Activated naive CD8-positive, alpha-beta T cell treated with anti-CD3 and anti-CD28 coated beads, Interleukin-2, amount 50 U/mL, for 24 hours (primary cell): ENCODE measurements at regions not wholly inside any gene's neighbourhood (a gene's known extent, or its start where the extent isn't known, plus 50 kb on each side); places are given as distances from the start of the nearest gene placed in this dataset.
"Not testable (repeated sequence)": the region's sequence is repeated elsewhere in the genome, so short reads cannot be mapped to it uniquely, and the experiment has no call there.

Source experiments
- ATAC-seq: fragments of 150-1000 bp; cut with Tn5 transposase; one replicate; pipeline ENCODE4 v1.10.0; 2021
- DNase-seq: peaks from one replicate; pipeline ENCODE4 v3.0.0; 2021
- H3K27ac Mint-ChIP-seq: one replicate; pipeline ENCODE4 v1.8.0; 2021; ENCODE audit warnings: mild to moderate bottlenecking, mixed read lengths
- H3K27me3 Mint-ChIP-seq: one replicate; pipeline ENCODE4 v1.8.0; 2021; ENCODE audit warnings: mixed read lengths
- H3K36me3 Mint-ChIP-seq: one replicate; pipeline ENCODE4 v1.8.0; 2021; ENCODE audit warnings: low read depth, mixed read lengths
- H3K4me1 Mint-ChIP-seq: one replicate; pipeline ENCODE4 v1.8.0; 2021; ENCODE audit warnings: mixed read lengths
- H3K4me3 Mint-ChIP-seq: one replicate; pipeline ENCODE4 v1.8.0; 2021; ENCODE audit warnings: mild to moderate bottlenecking, moderate library complexity, mixed read lengths
- H3K9me3 Mint-ChIP-seq: one replicate; pipeline ENCODE4 v1.8.0; 2021; ENCODE audit warnings: mixed read lengths

DNA sequence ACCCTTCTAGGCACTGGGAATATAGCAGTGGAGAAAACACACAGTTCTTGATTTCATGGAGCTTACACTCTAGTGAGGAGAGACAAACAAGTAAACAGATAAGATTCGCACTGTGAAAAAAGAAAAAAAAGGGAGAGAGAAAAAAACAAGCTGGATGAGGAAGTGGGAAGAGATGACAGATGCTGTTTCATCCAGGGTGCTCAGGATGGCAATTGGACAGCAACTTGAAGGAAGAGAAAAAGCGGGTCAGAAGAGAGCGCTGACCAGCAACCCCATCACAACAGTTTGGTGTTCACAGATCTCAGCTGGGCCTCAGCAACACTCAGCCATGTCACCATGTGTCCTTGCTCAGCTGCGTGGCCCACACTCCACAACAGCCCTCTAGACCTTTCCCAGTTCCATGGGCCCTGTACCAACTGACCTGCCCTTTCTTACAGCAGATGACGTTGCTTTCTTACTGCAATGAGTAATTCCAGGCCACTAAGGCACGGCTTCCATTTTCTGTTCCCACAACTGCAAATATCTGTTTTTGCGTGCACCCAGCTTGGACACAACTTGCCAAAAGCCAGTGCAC lies 230.8 kb downstream of the MEX3B start:
- Mint-ChIP-seq H3K27me3 (peaks cover 3% of the 10 kb centered on the region), H3K9me3 (no peaks in the 10 kb centered on the region), H3K4me3 (no peak overlapping the region), H3K27ac (no peak overlapping the region), H3K4me1 (no peaks in the 10 kb centered on the region), H3K36me3 (no peaks in the 10 kb centered on the region)
- no peak for ATAC-seq
- no peak for DNase-seq

GRCh38 chr15:81813215-81813614 lies 232.6 kb downstream of the MEX3B start:
- Mint-ChIP-seq H3K27ac (no peak overlapping the region), H3K36me3 (no peaks in the 10 kb centered on the region), H3K27me3 (no peaks in the 10 kb centered on the region), H3K9me3 (no peaks in the 10 kb centered on the region), H3K4me1 (peaks cover 3% of the 10 kb centered on the region), H3K4me3 (no peak overlapping the region)
- DNase-seq (no peak), ATAC-seq (no peak)

- H3K4me1 Mint-ChIP-seq, result peaks cover 3% of the 10 kb centered on the region
- no peaks in the 10 kb centered on the region for H3K36me3 Mint-ChIP-seq
- DNase-seq (no peak), ATAC-seq (no peak)
- H3K4me3 Mint-ChIP-seq, result no peak overlapping the region
- no peak overlapping the region for H3K27ac Mint-ChIP-seq
- no peaks in the 10 kb centered on the region for H3K9me3 Mint-ChIP-seq
- H3K27me3 Mint-ChIP-seq, result no peaks in the 10 kb centered on the region
Measured at GRCh38 chr15:81812456-81812855, 233.4 kb downstream of the MEX3B start.

- Mint-ChIP-seq H3K4me1 (peaks cover 3% of the 10 kb centered on the region), H3K9me3 (no peaks in the 10 kb centered on the region), H3K4me3 (no peak overlapping the region), H3K27me3 (no peaks in the 10 kb centered on the region), H3K36me3 (no peaks in the 10 kb centered on the region), H3K27ac (no peak overlapping the region)
- ATAC-seq (no peak), DNase-seq (no peak)
Measured at GRCh38 chr15:81811736-81812135, 234.1 kb downstream of the MEX3B start.

DNA sequence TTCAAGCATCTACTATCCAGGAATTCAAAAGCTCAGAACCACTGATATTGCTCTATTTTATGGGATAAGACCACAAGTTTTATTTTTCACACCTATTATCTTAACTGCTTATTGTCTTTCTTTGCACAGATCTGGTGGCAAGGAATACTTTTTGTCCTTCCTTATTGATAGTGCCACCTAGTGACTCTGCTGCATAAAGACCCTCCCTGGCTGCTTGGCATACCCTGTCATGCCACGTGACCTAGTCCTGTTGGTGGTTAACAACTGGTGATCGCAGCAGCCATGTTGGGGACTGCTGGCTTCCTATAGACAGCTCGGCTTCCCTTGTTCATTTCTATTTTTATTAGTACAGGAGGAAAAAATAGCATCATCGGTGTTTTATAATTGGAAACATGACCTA lies 236.3 kb downstream of the MEX3B start:
- no peak for ATAC-seq
- Mint-ChIP-seq H3K27ac (no peak overlapping the region), H3K9me3 (no peaks in the 10 kb centered on the region), H3K27me3 (no peaks in the 10 kb centered on the region), H3K4me1 (peaks cover 3% of the 10 kb centered on the region), H3K36me3 (no peaks in the 10 kb centered on the region), H3K4me3 (no peak overlapping the region)
- peak; percentile 3 for DNase-seq

- Mint-ChIP-seq H3K27ac (no peak overlapping the region), H3K27me3 (no peaks in the 10 kb centered on the region), H3K36me3 (no peaks in the 10 kb centered on the region), H3K4me1 (peaks cover 3% of the 10 kb centered on the region), H3K4me3 (no peak overlapping the region), H3K9me3 (no peaks in the 10 kb centered on the region)
- no peak for ATAC-seq
- no peak for DNase-seq
Measured at GRCh38 chr15:81807806-81808205, 238.0 kb downstream of the MEX3B start.

GRCh38 chr15:81807186-81807585 lies 238.6 kb downstream of the MEX3B start:
- DNase-seq, result no peak
- Mint-ChIP-seq H3K9me3 (no peaks in the 10 kb centered on the region), H3K4me3 (no peak overlapping the region), H3K4me1 (peaks cover 3% of the 10 kb centered on the region), H3K27ac (no peak overlapping the region), H3K36me3 (no peaks in the 10 kb centered on the region), H3K27me3 (no peaks in the 10 kb centered on the region)
- no peak for ATAC-seq

GRCh38 chr15:81795899-81796298 lies 249.9 kb downstream of the MEX3B start:
- no peaks in the 10 kb centered on the region for H3K36me3 Mint-ChIP-seq
- no peak for ATAC-seq
- no peaks in the 10 kb centered on the region for H3K4me1 Mint-ChIP-seq
- no peak overlapping the region for H3K27ac Mint-ChIP-seq
- no peaks in the 10 kb centered on the region for H3K27me3 Mint-ChIP-seq
- no peak for DNase-seq
- H3K4me3 Mint-ChIP-seq, result no peak overlapping the region
- H3K9me3 Mint-ChIP-seq, result no peaks in the 10 kb centered on the region

DNA sequence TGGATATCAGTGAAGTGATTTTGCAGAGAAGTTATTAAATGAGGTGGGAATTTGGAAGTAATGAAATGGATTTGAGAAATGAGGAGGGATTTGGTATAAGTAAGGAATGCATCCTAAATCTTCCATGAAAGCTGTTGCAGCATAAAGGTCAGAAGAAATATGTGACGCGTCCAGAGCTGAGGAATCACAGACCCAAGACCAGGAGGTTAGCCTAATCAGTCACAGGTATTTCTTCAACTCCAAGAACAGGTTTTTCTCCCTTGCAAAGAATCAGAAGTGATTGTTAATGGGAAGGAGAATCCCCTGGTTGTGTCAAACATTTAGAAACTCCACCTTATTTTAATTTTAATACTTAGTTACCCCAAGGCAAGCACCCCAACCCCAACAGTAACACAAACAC lies 253.2 kb downstream of the MEX3B start:
- Mint-ChIP-seq H3K9me3 (no peaks in the 10 kb centered on the region), H3K27ac (no peak overlapping the region), H3K4me1 (no peaks in the 10 kb centered on the region), H3K36me3 (no peaks in the 10 kb centered on the region), H3K27me3 (no peaks in the 10 kb centered on the region), H3K4me3 (no peak overlapping the region)
- ATAC-seq (no peak), DNase-seq (no peak)

DNA sequence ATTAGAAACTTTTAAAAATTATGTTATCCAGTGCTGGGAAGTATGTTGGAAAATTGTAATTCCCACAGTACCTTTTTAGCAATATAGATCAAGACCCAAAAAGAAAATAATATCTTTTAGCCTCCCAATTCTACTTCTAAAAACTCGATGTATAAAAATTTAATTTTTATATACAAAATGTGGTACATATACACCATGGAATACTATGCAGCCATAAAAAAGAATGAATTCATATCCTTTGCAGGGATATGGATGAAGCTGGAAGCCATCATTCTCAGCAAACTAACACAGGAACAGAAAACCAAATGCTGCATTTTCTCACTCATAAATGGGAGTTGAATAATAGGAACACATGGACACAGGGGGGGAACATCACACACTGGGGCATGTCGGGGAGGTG lies 254.5 kb downstream of the MEX3B start:
- not testable (repeated sequence) for DNase-seq, H3K4me3 Mint-ChIP-seq, H3K4me1 Mint-ChIP-seq, H3K27me3 Mint-ChIP-seq, H3K36me3 Mint-ChIP-seq, H3K9me3 Mint-ChIP-seq, H3K27ac Mint-ChIP-seq, ATAC-seq

DNA sequence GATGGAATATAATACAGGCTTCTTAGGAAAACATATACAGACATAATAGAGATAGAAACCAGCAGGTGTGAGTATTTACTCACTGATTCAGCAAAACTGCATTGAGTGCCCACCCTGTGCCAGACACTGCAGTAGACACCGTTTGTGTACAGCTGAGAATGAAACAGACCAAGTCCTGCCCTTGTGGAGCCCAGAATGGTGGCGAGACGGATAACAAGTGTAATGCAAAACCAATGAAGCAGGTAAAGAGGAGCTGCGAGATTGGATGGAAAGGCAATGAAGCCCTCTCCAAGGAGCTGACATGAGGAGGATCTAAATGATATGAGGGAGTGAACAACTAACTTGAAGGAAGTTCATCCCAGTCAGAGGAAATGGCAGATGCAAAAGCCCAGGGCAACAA lies 256.4 kb downstream of the MEX3B start:
- Mint-ChIP-seq H3K27ac (no peak overlapping the region), H3K36me3 (no peaks in the 10 kb centered on the region), H3K4me3 (no peak overlapping the region), H3K27me3 (no peaks in the 10 kb centered on the region), H3K9me3 (no peaks in the 10 kb centered on the region), H3K4me1 (no peaks in the 10 kb centered on the region)
- no peak for ATAC-seq
- no peak for DNase-seq

GRCh38 chr15:81786776-81787175 lies 259.0 kb downstream of the MEX3B start:
- Mint-ChIP-seq H3K4me3 (no peak overlapping the region), H3K4me1 (no peaks in the 10 kb centered on the region), H3K36me3 (no peaks in the 10 kb centered on the region), H3K27me3 (peaks cover 4% of the 10 kb centered on the region), H3K27ac (no peak overlapping the region), H3K9me3 (no peaks in the 10 kb centered on the region)
- DNase-seq, result no peak
- ATAC-seq, result no peak

- no peak overlapping the region for H3K27ac Mint-ChIP-seq
- H3K36me3 Mint-ChIP-seq, result no peaks in the 10 kb centered on the region
- ATAC-seq (no peak), DNase-seq (no peak)
- peaks cover 4% of the 10 kb centered on the region for H3K27me3 Mint-ChIP-seq
- no peaks in the 10 kb centered on the region for H3K9me3 Mint-ChIP-seq
- H3K4me1 Mint-ChIP-seq, result no peaks in the 10 kb centered on the region
- H3K4me3 Mint-ChIP-seq, result no peak overlapping the region
Measured at GRCh38 chr15:81785679-81786078, 260.1 kb downstream of the MEX3B start.

DNA sequence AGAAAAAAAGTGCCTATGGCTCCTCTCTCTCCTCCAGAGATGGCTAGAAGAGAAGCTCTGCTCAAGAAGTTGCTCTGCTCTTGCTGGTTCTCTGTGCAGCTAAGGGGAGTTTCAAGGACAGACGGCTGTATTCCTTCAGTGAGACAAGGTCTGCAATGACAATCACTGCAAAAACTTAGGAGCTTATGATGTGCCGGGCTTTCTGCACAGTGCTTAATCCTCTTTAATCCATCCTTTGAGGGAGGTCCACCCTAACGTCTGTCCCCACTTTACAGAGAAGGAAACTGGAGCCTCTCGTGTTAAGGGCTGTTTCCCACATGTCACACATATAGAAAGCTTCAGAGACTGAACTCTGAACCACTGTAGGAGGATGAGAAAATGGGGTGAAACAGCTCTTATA lies 260.6 kb downstream of the MEX3B start:
- Mint-ChIP-seq H3K4me1 (no peaks in the 10 kb centered on the region), H3K27me3 (peaks cover 4% of the 10 kb centered on the region), H3K4me3 (no peak overlapping the region), H3K27ac (no peak overlapping the region), H3K36me3 (no peaks in the 10 kb centered on the region), H3K9me3 (no peaks in the 10 kb centered on the region)
- ATAC-seq (no peak), DNase-seq (no peak)

GRCh38 chr15:81784751-81785150 lies 261.1 kb downstream of the MEX3B start:
- DNase-seq (no peak), ATAC-seq (no peak)
- no peak overlapping the region for H3K27ac Mint-ChIP-seq
- no peaks in the 10 kb centered on the region for H3K4me1 Mint-ChIP-seq
- H3K27me3 Mint-ChIP-seq, result peaks cover 4% of the 10 kb centered on the region
- no peaks in the 10 kb centered on the region for H3K36me3 Mint-ChIP-seq
- H3K9me3 Mint-ChIP-seq, result no peaks in the 10 kb centered on the region
- H3K4me3 Mint-ChIP-seq, result no peak overlapping the region

- H3K4me1 Mint-ChIP-seq, result no peaks in the 10 kb centered on the region
- H3K27me3 Mint-ChIP-seq, result peaks cover 4% of the 10 kb centered on the region
- no peak overlapping the region for H3K27ac Mint-ChIP-seq
- no peak overlapping the region for H3K4me3 Mint-ChIP-seq
- no peaks in the 10 kb centered on the region for H3K9me3 Mint-ChIP-seq
- H3K36me3 Mint-ChIP-seq, result no peaks in the 10 kb centered on the region
- DNase-seq (no peak), ATAC-seq (no peak)
Measured at GRCh38 chr15:81783586-81783985, 262.2 kb downstream of the MEX3B start.
